Panc1 (cell line): ENCODE measurements at regions not wholly inside any gene's neighbourhood (a gene's known extent, or its start where the extent isn't known, plus 50 kb on each side); places are given as distances from the start of the nearest gene placed in this dataset.

Experiments used
- ATAC-seq: fragments of 200-7000 bp; cut with Tn5 transposase; 2 replicates; pipeline ENCODE4 v1.9.1; 2020; ENCODE audit warnings: mild to moderate bottlenecking, moderate library complexity
- BruUV-seq: library from RNA; stranded (reverse); fragments of 400-500 nt; replicated peaks from 2 replicates; lab custom pipeline; 2021; lab: Mats Ljungman, UMichigan
- CTCF ChIA-PET: fragments of 300-600 bp; sonication (Branson Sonifier 250); formaldehyde crosslinking; loops from one replicate; lab custom pipeline; 2022; ENCODE audit warnings: antibody characterized with exemption; lab: Charles Lee
- POLR2A ChIA-PET: fragments of 300-600 bp; sonication (Branson Sonifier 250); formaldehyde crosslinking; loops from one replicate; lab custom pipeline; 2022; ENCODE audit warnings: antibody characterized with exemption; lab: Charles Lee
- DNase-seq: peaks from one replicate; pipeline ENCODE4 v3.0.0-alpha.2; 2010; ENCODE audit warnings: low read depth, low spot score
- H3K27ac ChIP-seq: 2 replicates; pipeline ENCODE4 v1.5.1; 2011; ENCODE audit warnings: mild to moderate bottlenecking, low read length, inconsistent platforms
- H3K27me3 ChIP-seq: fragments of 200-500 bp; sonication (Bioruptor generic); 2 replicates; pipeline ENCODE4 v1.6.0; 2014; ENCODE audit warnings: low read length, inconsistent platforms; ENCODE audit not compliant: control insufficient read depth, insufficient read depth
- H3K36me3 ChIP-seq: fragments of 200-500 bp; sonication (Bioruptor generic); 2 replicates; pipeline ENCODE4 v1.5.1; 2014; ENCODE audit warnings: inconsistent platforms, mild to moderate bottlenecking, low read length, moderate library complexity; ENCODE audit not compliant: control insufficient read depth, insufficient read depth
- H3K4me1 ChIP-seq: 2 replicates; pipeline ENCODE4 v1.5.1; 2011; ENCODE audit warnings: inconsistent platforms, mild to moderate bottlenecking, low read length, moderate library complexity; ENCODE audit not compliant: control insufficient read depth, insufficient read depth
- H3K4me3 ChIP-seq, 2 experiments: 2 replicates each; pipeline ENCODE4 v1.5.1; 2011 to 2012; ENCODE audit warnings: low read depth in 2 of 2, low read length in 2 of 2, mild to moderate bottlenecking in 2 of 2, inconsistent platforms in 1 of 2, moderate library complexity in 1 of 2
- H3K9me3 ChIP-seq: fragments of 200-500 bp; sonication (Bioruptor generic); 2 replicates; pipeline ENCODE4 v1.5.1; 2014; ENCODE audit warnings: low read depth, mild to moderate bottlenecking, inconsistent platforms, low read length, moderate library complexity; ENCODE audit not compliant: control insufficient read depth, insufficient read depth
- CTCF ChIP-seq: fragments of 450-650 bp; IDR thresholded peaks from 2 replicates; pipeline ENCODE4 v1.5.1; 2017; ENCODE audit warnings: mild to moderate bottlenecking
- POLR2AphosphoS5 ChIP-seq: IDR thresholded peaks from 2 replicates; pipeline ENCODE4 v1.6.1; 2012; ENCODE audit warnings: mild to moderate bottlenecking, low read depth, low read length, moderate library complexity
- REST ChIP-seq, 2 experiments: IDR thresholded peaks; 2 replicates each; pipeline ENCODE4 v1.6.1; 2011 to 2012; ENCODE audit warnings: low read depth in 2 of 2, control low read depth in 1 of 2, low read length in 1 of 2, mild to moderate bottlenecking in 1 of 2, moderate library complexity in 1 of 2; ENCODE audit not compliant: insufficient read depth in 1 of 2
- SIN3A ChIP-seq: IDR thresholded peaks from 2 replicates; pipeline ENCODE4 v1.6.1; 2012; ENCODE audit warnings: low read depth, mild to moderate bottlenecking, low read length, moderate library complexity, borderline replicate concordance; ENCODE audit not compliant: insufficient read depth
- TCF7L2 ChIP-seq: IDR thresholded peaks from 2 replicates; pipeline ENCODE4 v1.6.1; 2011; ENCODE audit warnings: mild to moderate bottlenecking, low read depth, low read length, inconsistent platforms
- in situ Hi-C: cut with HindIII; loops from 2 replicates; pipeline ENCODE4 v1.10.0; 2016; ENCODE audit warnings: low sequenced_read_pairs, low pct_unique_long_range_greater_than_20kb
- intact Hi-C: fragments of 100-400 bp; cut with micrococcal nuclease; formaldehyde crosslinking; loops from one replicate; pipeline ENCODE4 v1.10.0; 2022; ENCODE audit not compliant: unreplicated experiment

- H3K4me3 ChIP-seq = no peak overlapping the region
- TF ChIP-seq REST (IDR thresholded peaks at IDR 0.05; ENCODE audit: insufficient read depth in 1 of 2, low read depth in 2 of 2, low read length in 1 of 2) = no peak
- no peak for TF ChIP-seq SIN3A
- TF ChIP-seq CTCF = no peak
- TF ChIP-seq TCF7L2 = no peak
- TF ChIP-seq POLR2AphosphoS5 = no peak
- DNase-seq (no peak), ATAC-seq (no peak)
- no peaks in the 10 kb centered on the region for H3K36me3 ChIP-seq
- H3K27me3 ChIP-seq = no peaks in the 10 kb centered on the region
- no peak overlapping the region for H3K27ac ChIP-seq
- in situ Hi-C loops (no loop called here), intact Hi-C loops (no loop called here)
- BruUV-seq = no TSS peak
- ChIA-PET POLR2A (no interaction called here), CTCF (no interaction called here)
- 0 out of 2 replicates have a peak, but pooled peaks cover 3% of the 10 kb centered on the region for H3K4me1 ChIP-seq
- H3K9me3 ChIP-seq = no peaks in the 10 kb centered on the region
Observed at GRCh38 chr15:70342141-70342540, 244.4 kb upstream of the TLE3 start.

- Histone ChIP-seq H3K27ac (no peak overlapping the region), H3K4me1 (0 out of 2 replicates have a peak, but pooled peaks cover 3% of the 10 kb centered on the region), H3K36me3 (no peaks in the 10 kb centered on the region), H3K4me3 (no peak overlapping the region), H3K27me3 (no peaks in the 10 kb centered on the region), H3K9me3 (no peaks in the 10 kb centered on the region)
- in situ Hi-C loops (no loop called here), intact Hi-C loops (no loop called here)
- BruUV-seq = no TSS peak
- ATAC-seq (no peak), DNase-seq (no peak)
- TF ChIP-seq SIN3A (no peak), REST (IDR thresholded peaks at IDR 0.05; ENCODE audit: insufficient read depth in 1 of 2, low read depth in 2 of 2, low read length in 1 of 2) (no peak), TCF7L2 (no peak), POLR2AphosphoS5 (no peak), CTCF (no peak)
- ChIA-PET CTCF (no interaction called here), POLR2A (interaction anchor here (0.6 kb wide), 1 partner anchor 22 kb away, joined by 3 read pairs; no protein-coding TSS in a partner anchor)
Observed at GRCh38 chr15:70341566-70341965, 243.8 kb upstream of the TLE3 start.
